Nephron (organoid): ENCODE measurements at regions not wholly inside any gene's neighbourhood (a gene's known extent, or its start where the extent isn't known, plus 50 kb on each side); places are given as distances from the start of the nearest gene placed in this dataset.

Experiments
- H3K27ac Mint-ChIP-seq, 3 experiments: 2 replicates each; pipeline ENCODE4 v1.8.0; 2020; ENCODE audit warnings: mixed read lengths in 3 of 3, mild to moderate bottlenecking in 2 of 3, moderate library complexity in 1 of 3
- H3K27me3 Mint-ChIP-seq: 2 replicates; pipeline ENCODE4 v1.8.0; 2021; ENCODE audit warnings: low read depth, mild to moderate bottlenecking, moderate library complexity, mixed read lengths
- H3K36me3 Mint-ChIP-seq: 2 replicates; pipeline ENCODE4 v1.8.0; 2020; ENCODE audit warnings: low read depth, mixed read lengths
- H3K4me1 Mint-ChIP-seq: 2 replicates; pipeline ENCODE4 v1.8.0; 2020; ENCODE audit warnings: mixed read lengths
- H3K4me3 Mint-ChIP-seq, 3 experiments: 2 replicates each; pipeline ENCODE4 v1.8.0; 2020; ENCODE audit warnings: mild to moderate bottlenecking in 3 of 3, mixed read lengths in 3 of 3, moderate library complexity in 2 of 3
- H3K9me3 Mint-ChIP-seq: 2 replicates; pipeline ENCODE4 v1.8.0; 2020; ENCODE audit warnings: mixed read lengths
- CTCF ChIP-seq, 3 experiments: fragments of 200-600 bp; sonication (generic); IDR thresholded peaks; one replicate each; pipeline ENCODE4 v1.5.0; 2021; ENCODE audit warnings: antibody characterized with exemption in 3 of 3; ENCODE audit not compliant: unreplicated experiment in 3 of 3

DNA sequence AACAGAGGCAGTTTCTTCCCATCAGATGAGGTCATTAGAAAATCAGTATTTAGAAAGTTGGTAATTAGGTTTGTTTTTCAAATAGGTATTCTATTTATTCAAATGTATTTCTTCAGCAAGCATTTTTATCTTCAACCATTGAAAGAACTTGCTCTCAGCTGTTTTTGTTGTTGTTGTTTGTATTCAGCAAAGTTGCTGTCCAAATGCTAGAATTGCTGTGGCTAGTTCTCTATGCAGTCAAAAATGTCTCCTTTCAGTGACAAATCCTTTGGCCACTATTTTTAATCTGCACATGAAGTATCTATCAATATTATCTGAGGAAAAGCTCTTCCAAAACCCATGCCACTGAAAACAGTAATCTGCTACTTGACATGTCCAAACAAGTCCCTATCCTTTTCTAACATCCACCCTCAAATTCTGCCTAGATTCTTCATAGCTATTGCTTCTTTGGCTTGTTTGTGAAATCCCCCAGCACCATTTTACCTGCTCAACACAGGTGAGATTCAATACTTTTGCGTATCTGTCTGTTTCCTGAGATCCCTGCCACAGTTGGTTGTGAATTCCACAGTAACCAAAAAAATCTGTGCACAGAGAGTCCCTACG is 1005.4 kb downstream of the GRIK2 start:
- Mint-ChIP-seq H3K27me3 (no peaks in the 10 kb centered on the region), H3K4me1 (no peaks in the 10 kb centered on the region), H3K4me3 (no peak overlapping the region), H3K27ac (no peak overlapping the region), H3K36me3 (no peaks in the 10 kb centered on the region), H3K9me3 (no peaks in the 10 kb centered on the region)
- no peak for TF ChIP-seq CTCF (IDR thresholded peaks at IDR 0.05; ENCODE audit: unreplicated experiment in 3 of 3)

DNA sequence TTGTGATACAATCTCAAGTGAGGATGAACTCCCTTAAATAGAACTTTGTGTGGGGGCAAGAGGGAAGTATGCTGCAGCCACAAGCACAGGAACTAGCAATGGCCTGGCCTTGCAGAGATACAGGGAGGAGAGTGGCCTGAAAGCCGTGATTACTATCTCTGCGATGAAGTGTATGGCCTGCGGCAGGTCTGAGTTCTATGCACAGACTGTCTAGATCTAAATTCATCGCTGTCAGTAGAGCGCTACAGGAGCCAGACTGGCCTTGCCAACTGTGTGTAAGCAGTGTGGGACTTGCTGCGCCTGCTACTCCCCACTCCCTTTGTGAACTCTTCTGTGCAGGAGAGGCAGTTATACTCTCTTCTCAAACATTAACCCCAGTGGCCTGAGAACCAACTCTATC is 997.0 kb downstream of the GRIK2 start:
- no peak for TF ChIP-seq CTCF (IDR thresholded peaks at IDR 0.05; ENCODE audit: unreplicated experiment in 3 of 3)
- Mint-ChIP-seq H3K9me3 (peaks cover 3% of the 10 kb centered on the region), H3K4me3 (no peak overlapping the region), H3K4me1 (no peaks in the 10 kb centered on the region), H3K27ac (no peak overlapping the region), H3K27me3 (no peaks in the 10 kb centered on the region), H3K36me3 (no peaks in the 10 kb centered on the region)

DNA sequence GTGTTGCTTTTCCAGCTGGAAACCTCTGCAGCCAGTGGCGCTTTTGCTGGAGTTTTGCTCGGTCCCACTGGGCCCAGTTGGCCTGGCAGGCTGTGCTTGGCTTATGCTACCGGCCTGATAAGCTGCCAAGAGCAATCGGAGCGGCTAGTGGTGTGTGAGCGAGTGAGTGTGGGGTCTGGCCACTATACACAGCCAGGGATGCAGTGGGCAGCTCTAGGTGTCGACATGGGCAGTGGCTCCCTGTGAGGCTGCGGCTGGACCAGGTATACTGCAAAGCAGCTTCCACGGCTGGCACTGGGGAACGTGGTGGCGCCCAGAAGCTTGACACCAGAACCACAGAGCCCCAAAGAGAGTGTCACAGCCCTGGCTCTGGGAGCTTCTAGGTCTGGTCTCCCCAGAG is 996.5 kb downstream of the GRIK2 start:
- no peaks in the 10 kb centered on the region for H3K27me3 Mint-ChIP-seq
- no peak overlapping the region for H3K27ac Mint-ChIP-seq
- peaks cover 3% of the 10 kb centered on the region for H3K9me3 Mint-ChIP-seq

DNA sequence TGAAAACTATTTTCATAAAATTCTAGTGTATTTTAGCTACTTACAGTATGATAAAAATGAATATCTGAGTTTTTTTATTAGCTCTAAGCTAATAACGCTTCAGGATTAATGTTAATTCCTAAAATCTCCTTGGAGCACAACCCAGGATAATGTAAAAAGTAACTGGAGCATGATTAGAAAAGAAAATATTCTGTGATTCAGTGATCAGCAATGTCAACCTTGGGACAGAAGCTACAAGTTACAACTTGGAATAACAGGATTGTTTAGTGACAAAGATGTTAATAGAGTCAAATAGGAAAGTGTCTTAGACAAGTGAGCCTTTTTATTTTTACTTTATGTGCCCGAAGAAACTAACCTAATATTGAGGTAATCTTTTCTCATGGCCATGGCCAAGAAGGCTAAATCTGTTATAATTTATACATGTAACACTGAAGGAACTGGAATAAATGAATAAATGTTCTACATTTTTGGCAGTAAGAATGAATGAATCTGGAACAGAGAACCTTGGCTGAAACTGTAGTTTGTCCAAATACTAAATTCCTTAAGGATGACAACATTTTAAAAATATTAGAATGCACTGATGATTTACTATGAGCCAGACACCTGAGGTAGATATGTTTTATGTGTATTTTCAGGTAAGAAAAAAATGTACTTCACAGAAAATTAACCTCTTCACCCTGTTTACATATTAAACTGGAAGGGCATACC is 994.0 kb downstream of the GRIK2 start:
- no peaks in the 10 kb centered on the region for H3K4me1 Mint-ChIP-seq
- H3K27ac Mint-ChIP-seq: no peak overlapping the region
- no peaks in the 10 kb centered on the region for H3K36me3 Mint-ChIP-seq
- H3K27me3 Mint-ChIP-seq: no peaks in the 10 kb centered on the region
- H3K4me3 Mint-ChIP-seq: no peak overlapping the region
- no peak for TF ChIP-seq CTCF (IDR thresholded peaks at IDR 0.05; ENCODE audit: unreplicated experiment in 3 of 3)
- no peaks in the 10 kb centered on the region for H3K9me3 Mint-ChIP-seq

More for the DNA sequence above, 996.5 kb downstream of the GRIK2 start:
- H3K4me3 Mint-ChIP-seq: no peak overlapping the region
- no peaks in the 10 kb centered on the region for H3K36me3 Mint-ChIP-seq
- H3K4me1 Mint-ChIP-seq: no peaks in the 10 kb centered on the region
- no peak for TF ChIP-seq CTCF (IDR thresholded peaks at IDR 0.05; ENCODE audit: unreplicated experiment in 3 of 3)

GRCh38 chr6:102381203-102381602 is 987.7 kb downstream of the GRIK2 start:
- TF ChIP-seq CTCF (IDR thresholded peaks at IDR 0.05; ENCODE audit: unreplicated experiment in 3 of 3): no peak
- Mint-ChIP-seq H3K27ac (no peak overlapping the region), H3K4me1 (peaks cover 6% of the 10 kb centered on the region), H3K4me3 (no peak overlapping the region), H3K9me3 (no peaks in the 10 kb centered on the region), H3K27me3 (no peaks in the 10 kb centered on the region), H3K36me3 (no peaks in the 10 kb centered on the region)

DNA sequence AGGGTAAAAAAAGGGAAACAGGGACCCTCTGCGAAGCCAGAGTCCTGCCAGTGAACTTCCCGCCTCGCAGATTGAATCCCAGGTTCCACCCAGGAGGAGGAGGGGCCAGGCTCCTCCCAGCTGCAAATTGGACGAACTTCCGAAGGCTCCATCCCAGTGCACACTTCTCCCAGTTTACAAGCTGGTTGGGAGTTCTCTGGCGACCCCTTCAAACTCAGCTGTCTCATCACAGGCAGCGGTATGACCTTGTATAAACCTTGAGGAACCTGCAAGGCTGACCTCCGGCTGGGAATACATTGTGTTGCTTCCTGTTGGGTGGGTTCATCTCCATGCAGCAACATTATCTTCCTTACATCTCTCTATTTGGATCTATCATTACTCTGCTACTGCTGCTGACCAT is 962.7 kb downstream of the GRIK2 start:
- Mint-ChIP-seq H3K4me3 (no peak overlapping the region), H3K27me3 (no peaks in the 10 kb centered on the region), H3K36me3 (no peaks in the 10 kb centered on the region), H3K4me1 (no peaks in the 10 kb centered on the region), H3K9me3 (no peaks in the 10 kb centered on the region), H3K27ac (no peak overlapping the region)
- TF ChIP-seq CTCF (IDR thresholded peaks at IDR 0.05; ENCODE audit: unreplicated experiment in 3 of 3): no peak
